H4 (cell line): ENCODE measurements at regions not wholly inside any gene's neighbourhood (a gene's known extent, or its start where the extent isn't known, plus 50 kb on each side); places are given as distances from the start of the nearest gene placed in this dataset.
"Not testable (repeated sequence)": the region's sequence is repeated elsewhere in the genome, so short reads cannot be mapped to it uniquely, and the experiment has no call there.

Source experiments
- DNase-seq: peaks from one replicate; pipeline ENCODE4 v3.0.0-alpha.2; 2015; ENCODE audit warnings: low spot score

- not testable (repeated sequence) for DNase-seq
Observed at GRCh38 chr1:83135524-83136157, 863.3 kb downstream of the TTLL7 start.

GRCh38 chr1:83134322-83135014 lies 864.5 kb downstream of the TTLL7 start:
- DNase-seq: not testable (repeated sequence)

GRCh38 chr1:83131692-83131955 lies 867.3 kb downstream of the TTLL7 start:
- no peak for DNase-seq

DNA sequence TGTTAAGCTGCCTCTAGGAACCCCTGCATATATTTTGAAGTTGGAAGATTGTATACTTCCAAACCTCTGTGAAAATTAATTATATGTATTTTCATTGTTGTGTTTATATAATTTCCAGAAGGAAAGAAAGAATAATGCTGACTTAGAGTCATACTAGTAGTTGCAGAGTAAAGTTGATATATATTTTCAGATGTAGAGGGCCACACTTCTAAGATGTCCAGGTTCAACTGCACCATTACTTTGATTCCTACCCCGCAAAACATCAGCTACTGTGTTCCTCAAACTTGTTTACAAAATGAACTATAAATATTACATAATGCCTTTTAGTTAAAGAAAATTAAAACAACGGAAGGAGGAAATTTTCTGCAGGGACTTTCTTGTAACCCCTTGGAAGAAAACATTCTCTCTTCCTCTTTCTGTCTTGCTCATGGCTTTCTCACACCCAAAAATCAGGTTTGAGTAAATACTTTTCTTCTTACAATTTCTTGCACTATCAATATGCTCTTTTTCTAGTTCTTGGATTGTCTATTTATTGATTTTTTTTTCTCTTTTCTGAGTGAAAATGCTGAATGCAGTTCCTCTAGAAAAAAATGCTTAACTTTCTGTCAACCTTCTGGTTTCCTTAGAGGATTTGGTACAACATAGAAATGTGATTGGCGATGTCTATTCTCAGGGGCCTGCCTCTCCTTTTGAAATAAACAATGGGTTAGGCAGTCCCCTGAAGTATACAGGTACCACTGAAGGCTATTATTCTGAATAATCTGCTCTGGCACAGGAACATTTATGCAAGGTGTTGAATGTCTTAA lies 867.8 kb downstream of the TTLL7 start:
- no peak for DNase-seq

DNA sequence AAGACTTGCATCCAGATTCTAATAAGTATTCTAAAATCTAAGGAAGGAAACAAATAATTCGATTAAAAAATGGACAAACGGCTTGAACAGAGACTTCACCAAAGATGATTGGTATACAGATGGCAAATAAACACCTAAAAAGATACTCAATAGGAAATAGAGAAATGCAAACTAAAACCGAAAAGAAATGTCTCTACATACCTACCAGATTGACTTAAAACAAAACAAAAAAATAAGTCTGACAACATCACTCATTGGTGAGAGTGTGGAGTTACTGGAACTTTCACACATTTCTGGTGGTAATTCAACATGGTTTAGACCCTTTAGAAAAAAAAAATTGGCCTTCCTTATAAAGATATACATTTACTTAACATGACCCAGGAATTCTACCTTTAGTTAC lies 869.8 kb downstream of the TTLL7 start:
- DNase-seq: no peak

- DNase-seq: no peak
Observed at GRCh38 chr1:83125456-83125855, 873.5 kb downstream of the TTLL7 start.

GRCh38 chr1:83123019-83123418 lies 875.9 kb downstream of the TTLL7 start:
- DNase-seq: no peak

DNA sequence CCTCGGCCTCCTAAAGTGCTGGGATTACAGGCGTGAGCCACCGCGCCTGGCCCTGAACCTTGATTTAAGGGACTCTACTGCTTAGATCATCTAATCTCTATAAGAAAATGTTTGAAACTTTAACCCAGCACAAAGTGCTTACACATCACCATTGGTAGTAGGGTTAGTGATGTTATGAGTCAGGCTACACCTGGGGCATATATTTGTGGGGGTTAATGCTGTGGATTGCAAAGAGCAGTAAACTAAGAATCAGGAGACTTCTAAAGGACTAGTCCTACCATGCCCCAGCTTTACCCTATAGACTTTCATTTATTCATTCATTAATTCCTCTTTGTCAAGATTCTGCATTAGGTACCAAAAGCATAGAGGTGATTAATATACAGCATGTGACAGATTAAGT lies 880.5 kb downstream of the TTLL7 start:
- DNase-seq: no peak

DNA sequence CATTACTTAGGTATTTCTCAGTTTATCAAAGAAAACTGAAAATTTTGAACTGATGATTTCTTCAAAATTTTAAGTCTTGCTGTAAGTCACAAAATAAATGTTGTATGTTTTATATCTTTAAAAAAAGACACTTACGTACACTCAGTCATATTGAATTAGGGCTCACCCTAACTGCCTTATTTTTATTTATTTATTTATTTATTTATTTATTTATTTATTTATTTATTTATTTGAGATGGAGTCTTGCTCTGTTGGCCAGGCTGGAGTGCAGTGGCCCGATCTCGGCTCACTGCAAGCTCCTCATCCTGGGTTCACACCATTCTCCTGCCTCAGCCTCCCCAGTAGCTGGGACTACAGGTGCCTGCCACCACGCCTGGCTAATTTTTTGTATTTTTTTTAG lies 881.9 kb downstream of the TTLL7 start:
- not testable (repeated sequence) for DNase-seq

DNA sequence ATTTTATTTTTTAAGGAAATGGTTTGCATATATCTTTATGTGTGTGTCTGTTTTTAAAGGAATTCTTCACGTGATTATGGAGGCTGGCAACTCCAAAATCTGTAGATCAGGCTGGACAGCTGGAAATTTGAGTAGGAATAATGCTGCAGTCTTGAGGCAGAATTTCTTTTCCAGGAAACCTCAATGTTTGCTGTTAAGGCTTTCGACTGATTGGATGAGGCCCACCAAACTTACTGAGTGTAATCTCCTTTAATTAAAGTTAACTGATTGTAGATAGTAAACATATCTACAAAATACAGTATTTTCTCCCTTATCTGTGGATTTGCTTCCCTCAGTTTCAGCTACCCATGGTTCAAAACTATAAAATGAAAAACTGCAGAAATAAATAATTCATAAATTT lies 883.1 kb downstream of the TTLL7 start:
- DNase-seq: no peak

DNA sequence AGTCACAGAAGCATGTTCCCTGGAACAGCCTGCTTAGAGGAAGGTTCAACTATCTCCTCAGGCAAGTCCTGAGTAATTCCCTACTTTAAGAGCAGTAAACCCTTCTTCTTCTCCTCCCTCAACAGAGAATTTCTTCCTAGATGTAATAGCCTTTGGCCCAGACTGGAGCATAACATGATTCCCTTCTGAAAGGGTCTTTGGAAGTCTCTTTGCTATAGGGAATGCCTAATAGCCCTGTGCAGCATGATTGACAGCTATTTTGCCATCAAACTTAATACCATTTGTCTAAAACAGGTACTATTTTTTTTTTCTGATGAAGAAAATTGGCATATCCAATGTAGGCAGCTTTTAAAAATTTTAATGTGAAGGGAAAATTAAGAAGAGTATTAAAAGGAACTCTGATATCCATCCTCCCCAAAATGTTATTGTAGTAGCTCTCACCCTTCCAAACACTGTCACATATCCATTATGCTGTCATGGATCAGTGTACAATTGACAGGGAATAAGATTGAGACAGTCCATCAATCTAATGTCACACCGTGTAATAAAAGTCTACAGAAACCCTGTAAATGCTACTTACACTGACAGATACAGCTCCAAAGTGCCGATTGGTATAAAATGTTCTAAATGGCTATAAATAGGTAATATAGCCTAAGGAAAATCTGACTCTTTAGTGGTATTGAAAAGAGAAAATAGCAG lies 884.6 kb downstream of the TTLL7 start:
- no peak for DNase-seq

DNA sequence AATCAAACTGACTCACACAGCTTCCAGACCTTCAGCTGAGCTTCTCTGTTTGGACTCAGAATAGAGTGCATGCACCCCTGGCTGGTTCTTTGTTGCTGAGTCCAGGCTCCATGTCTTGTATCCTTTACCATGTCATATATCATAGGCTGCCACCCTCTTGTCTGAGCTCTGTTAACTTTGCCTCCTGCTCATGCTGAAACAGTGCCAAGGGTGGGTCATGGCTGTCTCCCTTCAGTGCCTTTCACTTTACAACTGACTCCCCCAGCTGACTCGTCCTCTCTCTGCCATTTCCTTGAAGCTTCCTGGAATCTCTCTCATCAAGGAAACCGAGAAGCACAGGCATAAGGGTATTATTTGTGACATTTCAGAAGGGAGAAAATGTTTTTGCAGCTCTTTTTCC lies 885.3 kb downstream of the TTLL7 start:
- no peak for DNase-seq

GRCh38 chr1:83112248-83112885 lies 886.6 kb downstream of the TTLL7 start:
- no peak for DNase-seq

DNA sequence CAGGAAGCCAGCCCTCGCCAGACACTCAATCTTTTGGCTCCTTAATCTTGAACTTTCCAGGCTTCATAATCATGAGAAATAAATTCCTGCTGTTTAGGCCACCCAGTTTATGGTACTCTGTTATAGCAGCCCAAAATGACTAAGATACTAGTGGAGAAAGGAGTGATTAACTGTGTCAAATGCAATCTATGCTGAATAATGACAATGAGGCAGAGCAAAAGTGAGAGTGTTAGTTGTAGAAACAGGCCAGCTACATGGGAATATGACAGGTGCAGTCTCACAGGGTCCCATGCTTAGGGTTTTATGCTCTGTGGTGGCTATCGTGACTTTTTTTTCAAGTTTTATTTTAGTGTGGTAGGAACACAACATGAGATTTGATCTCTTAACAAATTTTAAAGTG lies 888.8 kb downstream of the TTLL7 start:
- DNase-seq: no peak

DNA sequence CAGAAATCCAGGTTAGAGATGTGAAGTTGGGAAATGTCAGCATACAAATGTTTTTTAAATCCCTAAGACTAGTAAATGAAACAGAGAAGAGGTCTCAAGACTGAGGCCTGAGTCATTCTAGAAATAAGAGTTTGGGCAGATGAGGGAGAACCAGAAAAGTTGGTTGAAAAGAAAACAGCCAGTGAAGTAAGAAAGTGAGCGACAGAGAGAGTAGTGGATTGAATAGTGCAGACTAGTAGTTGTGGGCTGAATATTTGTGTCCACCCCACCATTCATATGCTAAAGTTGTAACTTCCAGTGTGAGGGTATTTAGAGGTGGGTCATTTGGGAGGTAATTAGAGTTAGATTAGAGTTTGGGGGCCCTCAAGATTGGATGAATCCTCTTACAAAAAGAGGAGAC lies 889.2 kb downstream of the TTLL7 start:
- DNase-seq: no peak

DNA sequence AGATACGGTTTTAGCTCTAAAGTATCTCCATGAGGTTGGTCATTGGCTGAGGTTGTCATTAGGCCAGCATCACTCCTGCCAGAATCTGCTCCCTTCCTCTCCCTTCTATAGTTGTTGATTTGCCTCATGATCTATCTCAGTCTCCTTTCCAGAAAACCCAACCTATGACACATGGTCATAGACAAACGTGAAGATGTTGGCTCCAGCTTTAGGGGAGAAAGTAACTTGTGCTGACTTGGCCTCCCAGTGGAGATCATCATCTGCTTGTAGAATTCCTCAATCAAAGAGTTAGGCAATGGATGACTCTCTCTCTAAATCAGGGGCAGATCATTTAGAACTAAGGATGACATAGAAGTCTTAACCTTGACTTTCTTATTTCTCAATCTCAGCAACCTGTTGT lies 894.4 kb downstream of the TTLL7 start:
- no peak for DNase-seq

DNA sequence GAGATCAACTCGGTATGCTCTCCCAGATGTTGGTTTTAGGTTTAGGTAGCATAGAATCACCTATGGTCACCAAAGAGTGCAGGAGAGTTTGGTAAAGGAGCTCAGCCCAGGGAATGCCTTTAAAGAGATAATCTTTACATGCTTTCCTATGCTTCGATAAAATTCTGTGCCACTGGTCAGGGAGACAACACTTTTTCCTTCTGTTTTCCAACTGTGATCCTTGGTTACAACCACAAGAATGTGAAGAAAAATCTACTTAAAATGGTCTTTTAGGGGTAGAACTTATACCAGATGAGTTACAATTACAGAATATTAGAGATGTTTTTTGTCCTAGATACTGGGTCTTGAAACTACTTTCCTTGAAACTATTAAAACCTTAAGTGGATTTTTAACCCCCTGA lies 895.6 kb downstream of the TTLL7 start:
- no peak for DNase-seq

DNA sequence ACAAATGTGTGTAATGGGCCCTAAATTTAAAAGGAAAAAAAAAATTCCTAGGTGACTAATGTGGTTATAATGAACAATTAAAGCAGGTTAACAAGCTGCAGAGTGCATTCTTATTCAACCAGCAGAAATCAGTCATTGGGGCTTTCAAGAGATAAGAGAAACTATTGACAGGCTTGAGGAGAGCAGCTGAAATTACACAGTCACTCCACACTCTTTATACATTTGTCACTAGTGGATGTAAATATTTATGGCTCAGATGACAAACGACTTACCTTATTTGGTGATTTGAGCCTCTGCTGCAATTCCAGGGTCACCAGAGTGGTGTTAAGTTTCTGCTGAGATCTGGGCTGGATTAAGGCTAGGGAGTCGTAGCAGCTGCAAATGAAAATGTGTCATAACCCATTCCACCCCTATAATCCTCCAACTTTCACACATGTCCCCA lies 896.3 kb downstream of the TTLL7 start:
- DNase-seq: peak; percentile 83

DNA sequence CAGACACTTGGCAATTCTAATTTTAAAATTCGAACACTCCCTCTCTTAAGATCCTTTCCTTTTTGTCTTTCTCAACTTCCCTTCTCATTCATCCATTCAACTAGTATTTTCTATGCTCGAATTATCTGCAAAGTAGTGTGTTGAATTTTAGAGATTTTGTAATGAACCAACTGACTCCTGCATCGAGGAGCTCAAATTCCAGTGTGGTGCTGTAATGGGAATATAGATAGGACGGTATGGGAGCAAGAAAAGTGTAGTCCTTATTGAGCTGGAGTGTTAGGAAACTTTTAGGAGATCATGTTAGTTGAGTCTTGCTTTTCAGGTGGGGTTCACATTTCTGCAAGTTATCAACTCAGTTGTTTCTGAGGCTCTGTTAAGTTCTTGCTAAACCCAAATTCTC lies 897.5 kb downstream of the TTLL7 start:
- no peak for DNase-seq

GRCh38 chr1:83100133-83100532 lies 898.8 kb downstream of the TTLL7 start:
- no peak for DNase-seq

- DNase-seq: no peak
Observed at GRCh38 chr1:83098791-83099190, 900.1 kb downstream of the TTLL7 start.

DNA sequence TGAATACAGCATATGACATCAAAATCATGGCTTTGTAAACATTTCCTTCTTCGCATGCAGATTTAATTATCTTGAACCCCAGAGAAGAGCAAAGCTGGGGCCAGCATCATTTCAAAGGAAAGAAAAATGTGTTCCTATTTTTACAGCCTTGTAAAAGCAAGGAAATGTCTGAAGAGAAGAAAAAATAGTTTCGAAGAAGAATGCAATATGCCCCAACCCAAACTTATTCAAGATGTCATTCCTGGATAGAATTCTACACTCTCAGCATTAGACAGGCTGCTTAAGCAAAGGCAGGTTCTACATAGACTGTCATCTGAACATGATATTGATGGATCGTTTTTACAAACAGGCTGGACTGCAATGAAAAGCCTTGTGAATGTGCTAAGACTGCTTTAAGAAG lies 900.8 kb downstream of the TTLL7 start:
- no peak for DNase-seq
